ENCODE measurements at regions not wholly inside any gene's neighbourhood (a gene's known extent, or its start where the extent isn't known, plus 50 kb on each side); places are given as distances from the start of the nearest gene placed in this dataset.
"Not testable (repeated sequence)": the region's sequence is repeated elsewhere in the genome, so short reads cannot be mapped to it uniquely, and the experiment has no call there.

DNA sequence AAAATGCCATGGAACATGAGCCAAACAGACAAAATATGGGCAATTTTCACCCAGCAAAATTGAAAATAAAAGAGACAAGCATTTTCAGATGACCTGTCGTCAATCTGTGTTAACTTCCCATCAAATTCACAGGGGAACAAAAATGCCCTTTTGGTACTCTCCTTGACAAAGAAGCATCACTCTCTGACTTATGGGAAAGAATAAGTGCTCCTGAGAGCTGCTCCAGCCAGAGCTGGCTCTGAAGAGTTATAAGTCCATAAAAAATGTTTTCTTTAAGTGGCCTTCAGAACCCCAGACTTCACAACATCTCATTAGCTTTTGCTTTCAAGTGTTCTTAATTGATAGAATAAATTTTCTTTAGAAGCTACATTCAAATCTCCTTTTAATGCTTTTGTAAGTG is 721.4 kb upstream of the GOT2 start:
- no peak for DNase-seq

DNA sequence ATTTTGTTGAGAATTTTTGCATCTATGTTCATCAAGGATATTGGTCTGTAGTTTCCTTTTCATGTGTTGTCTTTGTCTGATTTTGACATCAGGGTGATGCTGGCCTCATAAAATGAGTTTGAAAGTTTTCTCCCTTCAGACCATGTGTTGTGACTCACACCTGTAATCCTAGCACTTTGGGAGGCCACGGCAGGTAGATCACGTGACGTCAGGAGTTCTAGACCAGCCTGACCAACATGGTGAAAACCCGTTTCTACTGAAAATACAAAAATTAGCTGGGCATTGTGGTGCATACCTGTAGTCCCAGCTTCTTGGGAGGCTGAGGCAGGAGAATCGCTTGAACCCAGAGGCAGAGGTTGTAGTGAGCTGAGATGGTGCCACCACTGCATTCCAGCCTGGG is 716.4 kb upstream of the GOT2 start:
- DNase-seq = not testable (repeated sequence)

DNA sequence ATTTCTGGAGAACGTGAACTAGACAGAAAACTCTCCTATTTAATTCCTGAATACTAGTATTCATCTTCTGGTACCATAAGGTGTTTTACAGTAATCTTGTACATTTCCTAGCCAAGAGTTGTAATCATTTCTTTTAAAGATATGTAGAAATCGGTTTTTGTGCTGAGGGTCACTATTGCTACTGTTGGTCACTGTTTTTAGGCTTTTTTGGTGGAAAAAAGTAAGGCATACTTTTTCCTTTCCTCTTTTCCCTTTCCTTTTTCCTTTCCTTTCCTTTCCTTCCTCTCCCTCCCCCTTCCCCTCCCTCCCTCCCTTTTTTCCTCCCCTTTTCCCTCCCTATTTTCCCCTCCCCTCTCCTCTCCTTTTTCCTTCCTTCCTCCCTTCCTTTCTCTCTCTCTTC is 706.4 kb upstream of the GOT2 start:
- DNase-seq = no peak

DNA sequence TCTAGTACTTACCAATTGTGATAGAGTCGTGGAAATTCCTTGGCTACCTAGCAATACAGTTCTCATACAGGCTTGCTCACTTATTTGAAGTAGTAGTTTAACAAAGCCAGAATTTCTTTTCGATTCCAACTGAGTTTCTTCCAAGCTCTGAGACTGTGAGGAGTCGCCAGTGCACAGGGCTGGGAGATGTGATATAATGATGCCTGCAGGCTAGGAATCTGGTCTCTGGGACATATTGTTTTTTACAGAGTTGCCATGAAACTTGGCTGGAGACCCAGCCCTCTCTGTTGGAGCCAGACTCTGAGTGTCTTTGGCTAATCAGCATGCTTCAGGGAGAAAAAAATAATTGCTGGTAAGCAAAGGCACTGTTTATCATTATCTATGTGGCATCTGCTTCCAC is 698.8 kb upstream of the GOT2 start:
- no peak for DNase-seq

DNA sequence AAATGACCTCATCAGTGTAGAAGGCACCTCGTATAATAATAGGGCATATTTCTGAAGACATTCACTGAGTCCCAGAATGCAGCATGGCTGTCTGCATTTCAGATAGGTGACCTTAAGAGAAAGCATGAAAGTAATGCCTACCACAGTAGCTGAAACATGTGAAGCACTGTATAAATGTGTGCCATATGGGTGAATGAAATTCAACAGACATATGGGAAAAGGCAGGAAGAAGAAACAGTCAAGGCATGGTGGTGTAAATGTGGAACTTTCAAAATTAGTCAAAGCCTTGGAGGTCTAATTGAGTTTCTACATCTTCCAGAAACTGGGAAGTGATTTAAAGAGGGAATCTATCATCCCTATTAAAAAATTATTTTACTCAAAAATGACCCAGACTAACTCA is 698.2 kb upstream of the GOT2 start:
- no peak for DNase-seq

DNA sequence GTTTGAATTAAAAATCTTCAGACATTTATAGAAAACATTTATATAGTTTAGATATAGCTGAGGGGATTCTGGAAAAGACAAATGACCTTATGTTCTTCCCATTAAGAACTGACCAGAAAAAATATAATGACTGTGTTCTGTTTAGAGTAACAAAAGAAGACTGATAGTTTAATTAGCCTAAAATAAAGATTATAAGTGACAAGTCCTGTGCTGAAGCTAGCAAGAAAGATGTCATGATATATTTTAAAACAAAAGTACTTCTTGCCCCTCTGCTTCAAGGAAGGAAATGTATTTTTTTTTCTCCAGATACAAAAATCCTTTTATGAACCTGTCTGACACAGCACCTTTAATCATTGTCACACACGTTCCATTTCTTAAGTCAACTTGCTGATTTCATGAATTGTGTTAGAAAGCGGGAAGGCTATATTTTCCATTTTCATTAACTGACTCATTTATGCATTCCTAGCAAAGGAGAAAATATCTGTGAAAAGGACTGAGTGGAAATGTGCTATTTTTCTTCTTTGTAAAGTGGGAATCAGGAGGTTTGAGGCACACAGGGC is 690.7 kb upstream of the GOT2 start:
- no peak for DNase-seq

DNA sequence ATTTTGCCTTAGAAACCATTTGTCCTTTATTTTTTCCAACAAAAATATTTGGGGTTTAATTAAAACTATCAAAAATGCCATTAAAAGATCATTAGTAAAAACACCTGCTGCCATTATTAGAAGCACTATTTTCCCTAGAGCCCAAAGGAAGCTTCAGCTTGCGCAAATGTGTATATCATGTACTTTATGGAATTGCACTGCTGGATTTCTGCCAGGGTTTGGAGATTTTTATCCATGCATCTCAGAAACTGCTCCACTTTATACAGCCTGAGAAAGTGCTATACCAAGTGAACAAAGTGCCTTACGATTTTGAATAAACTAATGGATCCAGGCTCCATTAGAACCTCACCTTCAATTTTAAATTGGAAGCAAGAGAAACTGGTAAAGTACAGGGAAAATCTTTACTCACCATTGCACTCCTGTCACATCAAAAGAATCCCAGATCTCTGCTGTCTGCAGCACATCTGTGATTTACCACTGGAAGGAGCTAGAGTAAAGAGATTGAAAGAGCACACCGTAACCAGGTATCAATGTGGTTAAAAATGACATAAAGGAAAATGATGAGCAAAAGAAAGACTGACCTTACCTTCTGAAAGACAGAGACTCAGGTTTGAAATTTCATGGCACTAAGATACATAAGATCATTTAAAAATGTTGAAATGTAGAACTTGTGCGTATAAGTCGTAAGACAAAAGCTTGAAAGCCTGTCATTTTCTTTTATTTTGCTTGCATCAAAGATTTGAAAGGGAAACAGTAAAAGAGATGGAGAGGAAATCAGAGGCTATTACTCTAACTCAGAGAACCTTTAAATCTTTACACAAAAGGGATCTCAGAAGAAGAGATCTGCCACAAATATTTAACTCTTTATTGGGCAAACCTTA is 678.1 kb upstream of the GOT2 start:
- no peak for DNase-seq

DNA sequence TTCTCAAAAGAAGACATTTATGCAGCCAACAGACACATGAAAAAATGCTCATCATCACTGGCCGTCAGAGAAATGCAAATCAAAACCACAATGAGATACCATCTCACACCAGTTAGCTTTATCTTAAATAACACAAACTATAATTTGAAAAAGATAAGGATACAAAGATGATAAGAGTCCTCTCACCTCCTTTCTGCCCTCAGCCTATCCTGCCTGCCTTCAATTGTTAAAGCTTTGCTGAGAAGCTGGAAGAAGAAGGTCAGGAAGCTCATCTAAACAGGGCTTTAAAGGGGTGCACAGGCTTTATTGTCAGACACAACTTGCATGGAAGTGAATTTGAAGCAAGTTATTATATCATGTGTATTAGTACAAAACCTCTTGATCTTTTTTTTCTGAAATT is 676.3 kb upstream of the GOT2 start:
- DNase-seq = no peak

DNA sequence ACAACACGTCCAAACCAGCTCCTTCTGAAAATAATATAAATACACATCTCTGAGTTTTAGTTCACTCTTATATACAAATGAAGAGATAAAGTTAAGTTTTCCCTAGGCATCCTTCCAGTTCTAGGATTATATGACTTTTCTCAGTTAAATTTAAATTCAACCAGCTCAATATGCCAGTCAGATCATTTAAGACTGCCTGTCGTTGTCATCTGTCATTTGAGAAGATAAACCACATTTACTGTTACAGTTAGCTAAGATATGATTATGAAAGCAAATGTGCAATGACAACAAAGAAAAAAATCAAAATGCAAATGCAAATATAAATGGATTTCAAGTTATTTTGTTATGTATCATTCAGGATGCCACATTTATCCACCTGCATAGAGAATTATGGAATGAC is 671.7 kb upstream of the GOT2 start:
- no peak for DNase-seq

DNA sequence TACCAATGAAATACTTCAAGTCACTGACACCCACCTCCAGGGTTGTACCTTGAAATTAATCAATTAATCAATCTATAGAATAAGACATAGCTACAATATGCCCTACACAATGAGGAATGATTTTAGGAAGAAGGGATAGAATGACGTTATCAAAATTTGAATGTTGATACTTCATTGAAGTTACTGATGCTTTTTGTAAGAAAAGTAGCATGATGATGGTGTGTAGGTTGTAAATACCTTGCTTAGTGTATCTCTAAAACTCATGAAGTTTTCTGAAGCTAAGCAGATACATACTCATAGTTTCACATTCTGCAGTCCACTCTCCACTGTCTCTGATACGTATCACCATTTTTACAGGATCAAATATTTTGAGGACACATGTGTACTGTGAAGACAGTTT is 670.4 kb upstream of the GOT2 start:
- no peak for DNase-seq

DNA sequence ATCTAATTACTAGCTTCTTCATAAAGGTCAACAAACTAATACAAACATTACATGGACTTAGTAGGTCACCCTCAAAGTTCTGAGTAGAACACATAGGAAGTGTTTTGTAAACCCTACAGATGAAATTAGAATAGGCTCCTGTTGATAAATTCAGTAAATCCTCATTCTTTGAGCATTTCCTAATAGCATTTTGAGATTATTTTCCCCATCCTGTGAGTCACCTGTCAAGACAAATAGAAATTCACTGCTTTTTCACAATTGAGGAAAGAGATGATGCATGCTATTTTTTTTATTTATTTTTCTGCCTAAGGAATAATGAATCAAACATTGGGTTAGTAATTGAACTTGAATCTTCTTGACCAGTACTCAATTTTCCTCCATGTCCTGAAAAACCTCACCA is 666.7 kb upstream of the GOT2 start:
- no peak for DNase-seq

DNA sequence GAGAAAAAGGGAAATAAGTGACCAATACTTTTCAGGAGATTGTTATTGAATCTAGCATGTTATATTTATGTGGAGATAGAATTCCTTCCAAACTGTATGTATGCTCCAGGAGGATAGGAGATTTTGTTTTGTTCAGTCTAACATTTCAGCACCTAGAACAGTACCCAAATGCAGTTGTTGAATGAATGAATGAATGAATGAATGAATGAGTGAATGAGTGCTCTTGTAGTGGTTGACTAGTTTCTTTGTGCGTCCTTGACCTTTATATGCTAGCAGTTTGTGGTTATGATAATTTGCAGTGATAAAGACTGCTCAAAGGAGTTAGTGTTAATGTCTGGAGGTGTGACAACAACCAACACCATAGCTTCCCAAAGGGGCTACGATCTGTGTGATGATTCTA is 663.5 kb upstream of the GOT2 start:
- DNase-seq = no peak

DNA sequence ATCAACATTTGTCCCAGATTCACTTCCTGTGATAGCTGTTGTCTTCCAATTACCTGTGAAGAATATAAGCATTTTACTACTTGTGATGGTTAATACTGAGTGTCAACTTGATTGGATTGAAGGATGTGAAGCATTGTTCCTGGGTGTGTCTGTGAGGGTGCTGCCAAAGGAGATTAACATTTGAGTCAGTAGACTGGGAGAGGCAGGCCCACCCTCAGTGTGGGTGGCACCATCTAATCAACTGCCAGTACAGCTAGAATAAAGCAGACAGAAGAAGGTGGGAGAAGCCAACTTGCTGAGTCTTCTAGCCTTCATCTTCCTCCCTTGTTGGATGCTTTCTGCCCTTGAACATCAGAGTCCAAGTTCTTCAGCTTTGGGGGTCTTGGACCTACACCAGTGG is 660.4 kb upstream of the GOT2 start:
- no peak for DNase-seq

DNA sequence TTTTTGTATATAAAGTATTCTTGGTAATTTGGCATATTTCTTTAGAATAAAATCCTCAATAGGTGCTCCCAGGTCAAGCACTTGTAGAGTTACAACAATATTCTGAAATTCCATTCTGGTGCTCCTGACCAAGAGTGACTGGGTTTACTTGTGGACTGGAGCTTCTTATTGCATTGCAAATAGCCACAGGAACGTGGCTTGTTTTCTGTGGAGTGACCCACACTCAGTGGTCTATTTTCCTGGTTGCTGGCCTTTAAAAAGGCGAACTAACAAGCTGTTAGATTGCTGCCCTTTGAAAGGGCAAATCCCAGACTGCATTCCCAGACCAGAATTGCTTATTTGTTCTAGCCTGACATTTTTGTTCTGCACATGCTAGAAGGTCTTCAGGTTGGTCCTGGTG is 658.8 kb upstream of the GOT2 start:
- DNase-seq = no peak

DNA sequence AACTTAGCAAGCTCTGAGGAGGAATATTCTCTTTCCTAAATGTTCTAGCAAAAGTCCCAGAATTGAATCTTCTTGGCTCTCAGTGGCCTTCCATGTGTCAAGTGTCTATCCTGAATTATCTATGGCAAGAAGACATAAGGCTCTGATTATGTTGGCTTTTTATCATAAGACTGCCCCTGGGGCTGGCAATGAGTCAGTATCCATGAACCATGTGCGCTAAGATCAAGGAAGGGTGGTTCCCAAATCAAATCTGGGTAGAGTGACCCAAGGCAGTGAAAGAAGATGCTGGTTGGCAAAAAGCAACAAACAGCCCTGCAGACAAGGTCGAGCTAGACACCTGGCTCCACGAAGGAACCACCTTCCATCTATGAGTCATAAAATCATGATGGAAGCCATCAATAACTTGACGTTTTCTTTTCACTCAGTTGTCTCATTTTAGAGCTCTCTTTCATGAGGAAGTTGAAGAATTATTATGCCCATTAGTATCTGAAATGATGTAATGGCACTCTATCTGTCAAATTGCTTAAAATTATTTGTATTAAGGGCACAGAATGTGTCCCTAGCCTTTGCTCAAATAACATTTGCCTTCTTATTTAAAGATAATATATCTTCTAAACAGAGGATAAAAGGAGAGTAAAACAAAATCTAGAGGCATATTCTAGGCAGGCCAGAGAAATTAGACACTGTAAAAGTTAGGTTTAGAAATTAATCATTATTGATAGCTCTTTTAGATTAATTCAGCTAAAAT is 657.7 kb upstream of the GOT2 start:
- DNase-seq = no peak

DNA sequence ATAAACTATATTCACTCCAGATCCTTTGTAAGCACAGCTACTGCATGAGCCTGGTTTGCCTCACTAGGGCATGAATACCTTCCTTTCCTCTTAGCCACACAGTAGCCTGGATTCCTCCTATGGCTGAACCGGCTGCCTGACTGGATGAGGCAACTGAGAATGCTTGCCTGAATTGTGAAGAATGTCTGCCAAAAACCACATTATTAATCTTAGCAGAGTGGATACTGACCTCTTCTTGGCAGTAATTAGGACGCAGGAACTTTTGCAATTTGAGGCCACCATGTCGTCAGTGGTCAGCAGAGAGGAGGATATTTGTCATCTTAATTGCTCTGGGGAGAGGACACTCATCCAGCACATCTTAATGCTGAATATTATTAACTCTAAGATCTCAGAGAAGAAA is 651.8 kb upstream of the GOT2 start:
- no peak for DNase-seq

DNA sequence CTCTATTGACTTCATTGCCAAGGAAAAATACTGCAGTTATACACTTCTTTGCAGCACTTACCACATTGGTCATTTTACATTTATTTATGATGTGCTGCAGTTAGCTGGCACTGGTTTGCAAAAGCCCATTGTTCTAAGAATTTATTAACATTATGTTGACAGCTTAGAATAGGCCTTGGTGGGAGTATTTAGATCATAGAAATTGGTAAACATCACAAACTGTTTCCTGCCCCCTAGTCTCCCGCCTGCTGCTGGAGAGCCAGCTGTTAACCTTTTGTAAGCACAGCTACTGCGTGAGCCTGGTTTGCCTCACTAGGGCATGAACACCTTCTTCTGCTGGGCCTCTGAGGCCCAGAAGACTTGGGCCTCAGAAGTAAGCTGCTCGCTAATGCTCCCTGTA is 651.4 kb upstream of the GOT2 start:
- DNase-seq = no peak

DNA sequence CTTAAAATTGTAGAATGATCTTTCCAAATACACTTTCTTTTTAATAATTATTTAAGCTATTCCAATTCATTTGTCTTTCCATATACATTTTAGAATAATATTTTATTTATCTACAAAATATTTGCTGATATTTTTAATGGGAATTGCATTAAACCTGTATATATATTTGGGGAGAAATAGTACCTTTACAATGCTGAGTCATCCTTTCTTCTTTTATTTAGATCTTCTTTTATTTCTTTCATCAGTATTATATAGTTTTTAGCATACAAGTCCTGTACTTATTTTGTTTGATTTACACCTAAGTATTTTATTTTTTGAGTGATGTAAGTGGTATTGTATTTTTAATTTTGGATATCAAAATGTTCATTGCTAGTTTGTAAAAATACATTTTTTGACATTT is 639.5 kb upstream of the GOT2 start:
- DNase-seq = no peak

DNA sequence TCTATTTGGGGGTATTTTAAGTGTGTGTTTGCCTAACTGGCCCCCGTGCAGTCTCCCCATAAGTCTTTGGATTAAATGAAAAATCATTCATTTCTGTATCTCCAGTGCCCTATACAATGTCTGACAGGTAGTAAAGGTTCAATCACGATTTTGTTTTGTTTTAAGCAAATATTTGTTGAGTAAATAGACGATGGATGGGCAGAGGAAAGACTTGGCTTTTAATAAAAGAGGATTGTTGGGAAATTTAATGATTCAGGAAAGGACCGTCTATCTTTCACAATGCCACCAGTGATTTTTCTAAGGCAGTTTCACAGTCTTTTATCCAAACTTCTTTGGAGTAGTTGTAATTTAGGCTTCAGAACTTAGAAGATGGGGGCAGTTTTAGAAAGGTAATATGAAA is 636.6 kb upstream of the GOT2 start:
- DNase-seq = no peak

DNA sequence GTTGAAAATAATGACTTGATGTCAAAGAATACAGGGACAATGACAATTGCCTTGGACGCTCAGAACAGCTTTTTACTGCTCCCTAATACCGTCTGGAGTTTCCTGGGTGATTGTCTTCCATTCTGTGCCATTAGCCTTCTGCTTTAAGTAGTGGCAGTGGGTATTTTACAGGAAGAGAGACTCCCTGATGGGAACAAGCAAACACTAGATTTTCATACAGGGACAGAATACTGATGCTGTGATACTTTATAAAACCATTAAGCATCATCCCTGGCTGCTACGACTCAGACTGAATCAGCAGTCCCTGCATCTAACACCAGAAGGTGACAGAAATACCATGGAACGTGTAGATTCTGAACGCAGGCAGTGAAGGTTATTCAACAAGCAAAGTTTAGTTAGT is 635.4 kb upstream of the GOT2 start:
- DNase-seq = no peak

DNA sequence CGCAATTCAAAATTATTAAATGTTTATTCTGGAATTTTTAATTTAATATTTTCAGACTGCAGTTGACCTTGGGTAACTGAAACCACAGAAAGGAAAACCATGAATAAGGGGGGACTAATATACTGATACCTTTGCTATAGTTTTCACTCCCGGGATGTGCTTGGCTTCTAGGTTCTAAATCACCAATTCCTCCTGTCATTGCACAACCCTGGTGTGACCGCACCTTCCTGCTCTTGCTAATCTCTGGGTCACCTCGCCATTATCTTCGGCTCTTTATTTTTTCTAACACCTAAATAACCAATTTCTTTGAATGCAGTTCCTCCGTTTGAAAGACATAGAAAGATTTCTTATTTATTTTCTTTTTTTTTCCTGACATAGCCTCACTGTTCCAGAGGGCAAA is 634.5 kb upstream of the GOT2 start:
- no peak for DNase-seq

DNA sequence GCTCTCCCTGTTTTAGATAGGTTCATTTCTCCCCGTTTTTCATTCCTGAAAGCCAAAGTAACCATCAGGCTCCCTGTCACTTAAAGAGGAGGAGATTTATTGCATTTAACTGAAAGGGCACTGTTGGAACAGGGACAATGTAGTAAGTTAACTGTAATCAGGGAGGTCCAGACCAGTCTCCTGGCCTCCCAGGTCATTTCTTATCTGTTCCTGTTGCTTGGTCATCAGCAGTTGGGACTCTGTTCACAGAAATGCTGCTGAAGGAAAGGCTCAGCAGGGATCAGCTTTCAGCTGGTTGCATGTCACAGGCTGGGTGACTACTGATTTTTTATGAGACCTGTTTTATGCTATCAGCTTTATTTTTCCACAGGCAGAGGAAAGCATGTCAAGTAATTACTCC is 622.6 kb upstream of the GOT2 start:
- DNase-seq = no peak

DNA sequence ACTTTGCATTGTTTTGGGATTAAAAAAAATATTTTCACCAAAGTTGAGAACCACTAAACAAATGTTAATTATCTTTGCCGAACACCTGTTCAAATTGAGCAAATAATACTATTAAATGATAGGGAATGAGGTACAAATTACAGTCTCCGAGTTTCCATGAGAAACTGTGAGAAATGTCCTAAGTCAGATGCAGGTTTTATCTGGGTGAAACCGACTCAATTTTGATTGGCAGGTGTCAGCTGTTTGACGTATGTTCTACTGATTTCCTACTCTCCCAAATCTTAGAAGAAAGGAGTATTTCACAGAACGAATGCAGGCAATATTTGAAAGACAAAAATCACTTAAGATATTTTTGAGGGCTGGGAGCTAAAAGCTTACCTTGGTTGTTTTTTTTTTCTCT is 622.0 kb upstream of the GOT2 start:
- no peak for DNase-seq

DNA sequence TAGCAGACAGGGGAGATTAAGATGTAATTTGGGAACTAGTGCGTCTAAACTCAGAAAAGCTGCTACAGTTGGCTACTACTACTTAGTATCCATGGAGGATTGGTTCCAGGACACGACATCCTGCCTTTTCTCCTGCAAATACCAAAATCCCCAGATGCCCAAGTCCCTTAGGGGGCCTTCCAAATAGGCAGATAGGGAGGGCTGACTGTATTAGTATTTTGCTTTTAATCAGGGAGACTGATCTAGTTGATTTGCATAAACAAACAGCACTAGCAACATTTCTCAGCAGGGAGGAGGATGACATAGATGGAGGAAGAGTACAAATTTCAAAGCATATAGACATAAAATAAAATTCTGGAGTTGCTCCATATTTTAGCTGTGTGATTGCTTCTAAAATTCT is 621.6 kb upstream of the GOT2 start:
- no peak for DNase-seq
